ENCODE measurements at regions not wholly inside any gene's neighbourhood (a gene's known extent, or its start where the extent isn't known, plus 50 kb on each side); places are given as distances from the start of the nearest gene placed in this dataset.
"Not testable (repeated sequence)": the region's sequence is repeated elsewhere in the genome, so short reads cannot be mapped to it uniquely, and the experiment has no call there.

- no peak for DNase-seq (ENCODE audit: low read depth)
These were observed 356.0 kb downstream of the PPARGC1A start for GRCh38 chr4:23533859-23534258.

GRCh38 chr4:23516716-23517115, 373.1 kb downstream of the PPARGC1A start:
- DNase-seq (ENCODE audit: low read depth) = no peak

- DNase-seq (ENCODE audit: low read depth) = no peak
These were observed 385.8 kb downstream of the PPARGC1A start for GRCh38 chr4:23504083-23504482.

- no peak for DNase-seq (ENCODE audit: low read depth)
These were observed 388.9 kb downstream of the PPARGC1A start for GRCh38 chr4:23500894-23501449.

GRCh38 chr4:23485801-23486200, 404.0 kb downstream of the PPARGC1A start:
- no peak for DNase-seq (ENCODE audit: low read depth)

- DNase-seq (ENCODE audit: low read depth) = no peak
These were observed 405.2 kb downstream of the PPARGC1A start for GRCh38 chr4:23484689-23485088.

GRCh38 chr4:23483320-23483960, 406.4 kb downstream of the PPARGC1A start:
- no peak for DNase-seq (ENCODE audit: low read depth)

- no peak for DNase-seq (ENCODE audit: low read depth)
These were observed 408.3 kb downstream of the PPARGC1A start for GRCh38 chr4:23481566-23481965.

GRCh38 chr4:23477905-23478304, 411.9 kb downstream of the PPARGC1A start:
- DNase-seq (ENCODE audit: low read depth) = no peak

- DNase-seq (ENCODE audit: low read depth) = no peak
These were observed 413.2 kb downstream of the PPARGC1A start for GRCh38 chr4:23476515-23477090.

GRCh38 chr4:23463071-23463470, 426.8 kb downstream of the PPARGC1A start:
- DNase-seq (ENCODE audit: low read depth) = no peak

- no peak for DNase-seq (ENCODE audit: low read depth)
These were observed 431.8 kb downstream of the PPARGC1A start for GRCh38 chr4:23458054-23458453.

- DNase-seq (ENCODE audit: low read depth) = no peak
These were observed 433.0 kb downstream of the PPARGC1A start for GRCh38 chr4:23456864-23457263.

GRCh38 chr4:23455456-23456158, 434.2 kb downstream of the PPARGC1A start:
- no peak for DNase-seq (ENCODE audit: low read depth)

GRCh38 chr4:23441530-23442069, 448.2 kb downstream of the PPARGC1A start:
- no peak for DNase-seq (ENCODE audit: low read depth)

- no peak for DNase-seq (ENCODE audit: low read depth)
These were observed 451.1 kb downstream of the PPARGC1A start for GRCh38 chr4:23438764-23439163.

- no peak for DNase-seq (ENCODE audit: low read depth)
These were observed 460.4 kb downstream of the PPARGC1A start for GRCh38 chr4:23429497-23429896.

GRCh38 chr4:23425570-23425969, 464.3 kb downstream of the PPARGC1A start:
- DNase-seq (ENCODE audit: low read depth) = no peak

- DNase-seq (ENCODE audit: low read depth) = no peak
These were observed 466.3 kb downstream of the PPARGC1A start for GRCh38 chr4:23423540-23423939.

- DNase-seq (ENCODE audit: low read depth) = no peak
These were observed 467.0 kb downstream of the PPARGC1A start for GRCh38 chr4:23422878-23423277.

- DNase-seq (ENCODE audit: low read depth) = no peak
These were observed 476.2 kb downstream of the PPARGC1A start for GRCh38 chr4:23413631-23414030.

- no peak for DNase-seq (ENCODE audit: low read depth)
These were observed 477.1 kb downstream of the PPARGC1A start for GRCh38 chr4:23412701-23413100.

GRCh38 chr4:23408913-23409312, 480.9 kb downstream of the PPARGC1A start:
- DNase-seq (ENCODE audit: low read depth) = not testable (repeated sequence)
